H1 (cell line): ENCODE measurements at regions not wholly inside any gene's neighbourhood (a gene's known extent, or its start where the extent isn't known, plus 50 kb on each side); places are given as distances from the start of the nearest gene placed in this dataset.

Source experiments
- CTCF ChIA-PET: fragments of 300-600 bp; sonication (Branson Sonifier 250); formaldehyde crosslinking; loops from one replicate; lab custom pipeline; 2021; ENCODE audit not compliant: partially characterized antibody; lab: Charles Lee
- POLR2A ChIA-PET: fragments of 300-600 bp; sonication (Branson Sonifier 250); formaldehyde crosslinking; loops from one replicate; lab custom pipeline; 2021; ENCODE audit warnings: inconsistent platforms; ENCODE audit not compliant: partially characterized antibody; lab: Charles Lee
- DNase-seq, 2 experiments: peaks; one replicate each; pipeline versions ENCODE4 v3.0.0 to v3.0.0-alpha.2; 2010 to 2022; ENCODE audit warnings: low spot score in 2 of 2, low read depth in 1 of 2, mixed read lengths in 1 of 2
- FAIRE-seq: peaks from 2 replicates; lab custom pipeline; 2011; peaks lifted over from hg19 to GRCh38; lab: Jason Lieb, UNC
- H2AFZ ChIP-seq: 2 replicates; pipeline ENCODE4 v1.8.1; 2012; ENCODE audit warnings: low read length, inconsistent platforms
- H2AK5ac ChIP-seq: 2 replicates; pipeline ENCODE4 v1.6.1; 2013; ENCODE audit warnings: low read depth, low read length
- H2BK120ac ChIP-seq: replicated peaks from 2 replicates; pipeline ENCODE3; 2013; ENCODE audit warnings: low read depth, low read length, inconsistent platforms
- H2BK12ac ChIP-seq: 2 replicates; pipeline ENCODE4 v1.6.1; 2013; ENCODE audit warnings: low read depth, low read length
- H2BK15ac ChIP-seq: 2 replicates; pipeline ENCODE4 v1.6.1; 2013; ENCODE audit warnings: low read length
- H2BK20ac ChIP-seq: 2 replicates; pipeline ENCODE4 v1.6.1; 2013; ENCODE audit warnings: low read length
- H2BK5ac ChIP-seq: 2 replicates; pipeline ENCODE4 v1.6.1; 2013; ENCODE audit warnings: low read depth, low read length
- H3K14ac ChIP-seq: 2 replicates; pipeline ENCODE4 v1.6.1; 2013; ENCODE audit warnings: inconsistent platforms; ENCODE audit not compliant: insufficient read length
- H3K18ac ChIP-seq: 2 replicates; pipeline ENCODE4 v1.6.1; 2013; ENCODE audit warnings: low read length; ENCODE audit errors: extremely low read depth
- H3K23ac ChIP-seq: 2 replicates; pipeline ENCODE4 v1.6.1; 2013; ENCODE audit warnings: inconsistent platforms; ENCODE audit not compliant: insufficient read length
- H3K23me2 ChIP-seq: 2 replicates; pipeline ENCODE4 v1.6.1; 2013; ENCODE audit warnings: low read depth, low read length
- H3K27ac ChIP-seq: 2 replicates; pipeline ENCODE4 v1.6.1; 2011; ENCODE audit warnings: low read depth, low read length, inconsistent platforms
- H3K27me3 ChIP-seq, 4 experiments: replicated peaks in 1 of 4; 1 replicate in 1 of 4; 2 replicates in 3 of 4; pipeline versions ENCODE4 v1.6.1 to v1.8.1; 2011 to 2013; ENCODE audit warnings: low read length in 3 of 4, mild to moderate bottlenecking in 3 of 4, inconsistent platforms in 2 of 4, mixed read lengths in 2 of 4, moderate library complexity in 1 of 4; ENCODE audit not compliant: control insufficient read depth in 3 of 4, insufficient read depth in 3 of 4; ENCODE audit errors: extremely low read depth in 1 of 4
- H3K36me3 ChIP-seq, 4 experiments: 2 replicates each; pipeline versions ENCODE4 v1.6.1 to v1.8.1; 2011 to 2013; ENCODE audit warnings: mild to moderate bottlenecking in 4 of 4, low read length in 3 of 4, moderate library complexity in 2 of 4, control low read depth in 1 of 4, inconsistent platforms in 1 of 4; ENCODE audit not compliant: insufficient read depth in 4 of 4, control insufficient read depth in 2 of 4
- H3K4ac ChIP-seq: replicated peaks from 2 replicates; pipeline ENCODE3; 2013; ENCODE audit warnings: low read length, low read depth, mixed read lengths, inconsistent platforms; ENCODE audit not compliant: insufficient read length
- H3K4me1 ChIP-seq, 4 experiments: replicated peaks in 1 of 4; 1 replicate in 1 of 4; 2 replicates in 3 of 4; pipeline versions ENCODE4 v1.6.1 to v1.8.1; 2011 to 2013; ENCODE audit warnings: low read length in 3 of 4, inconsistent platforms in 2 of 4, mixed read lengths in 1 of 4; ENCODE audit not compliant: insufficient read depth in 4 of 4, control insufficient read depth in 3 of 4
- H3K4me2 ChIP-seq, 2 experiments: 2 replicates each; pipeline versions ENCODE4 v1.6.1 to v1.8.1; 2011 to 2013; ENCODE audit warnings: low read depth in 2 of 2, low read length in 2 of 2, control low read depth in 1 of 2, inconsistent platforms in 1 of 2, mild to moderate bottlenecking in 1 of 2; ENCODE audit not compliant: insufficient read depth in 1 of 2
- H3K4me3 ChIP-seq, 4 experiments: fragments of 200-600, 300-600 bp in 1 of 4; sonication (generic), shearing (Covaris generic), sonication (Bioruptor Twin) in 1 of 4; 2 replicates each; pipeline versions ENCODE4 v1.5.1 to v1.8.1; 2011 to 2016; ENCODE audit warnings: low read length in 4 of 4, low read depth in 3 of 4, control low read depth in 2 of 4, inconsistent platforms in 2 of 4, mild to moderate bottlenecking in 2 of 4, mixed read lengths in 1 of 4, moderate library complexity in 1 of 4; ENCODE audit not compliant: insufficient read depth in 2 of 4; ENCODE audit errors: extremely low read depth in 1 of 4
- H3K56ac ChIP-seq: replicated peaks from 2 replicates; pipeline ENCODE3; 2013; ENCODE audit warnings: low read depth, mild to moderate bottlenecking, mixed read lengths, low read length, inconsistent platforms; ENCODE audit not compliant: insufficient read length
- H3K79me1 ChIP-seq: 2 replicates; pipeline ENCODE4 v1.6.1; 2013; ENCODE audit warnings: low read depth, low read length, control low read depth
- H3K79me2 ChIP-seq, 2 experiments: 2 replicates each; pipeline versions ENCODE4 v1.6.1 to v1.8.1; 2012 to 2013; ENCODE audit warnings: low read length in 2 of 2, mild to moderate bottlenecking in 2 of 2, inconsistent platforms in 1 of 2; ENCODE audit not compliant: insufficient read depth in 2 of 2, control insufficient read depth in 1 of 2
- H3K9ac ChIP-seq, 4 experiments: replicated peaks in 1 of 4; 1 replicate in 1 of 4; 2 replicates in 3 of 4; pipeline versions ENCODE4 v1.6.1 to v1.8.1; 2011 to 2013; ENCODE audit warnings: low read depth in 3 of 4, low read length in 3 of 4, control low read depth in 2 of 4, mild to moderate bottlenecking in 2 of 4, moderate library complexity in 2 of 4, inconsistent platforms in 1 of 4; ENCODE audit errors: extremely low read depth in 1 of 4
- H3K9me3 ChIP-seq, 2 experiments: 2 replicates each; pipeline versions ENCODE4 v1.6.1 to v1.8.1; 2012 to 2013; ENCODE audit warnings: mild to moderate bottlenecking in 2 of 2, moderate library complexity in 2 of 2, control low read depth in 1 of 2, inconsistent platforms in 1 of 2, low read depth in 1 of 2, low read length in 1 of 2, mixed read lengths in 1 of 2; ENCODE audit not compliant: insufficient read depth in 2 of 2
- H4K20me1 ChIP-seq, 2 experiments: replicated peaks in 1 of 2; 2 replicates each; pipeline versions ENCODE3 to v1.8.1; 2011 to 2013; ENCODE audit warnings: inconsistent platforms in 2 of 2, low read length in 2 of 2, mild to moderate bottlenecking in 1 of 2; ENCODE audit not compliant: insufficient read depth in 2 of 2, control insufficient read depth in 1 of 2
- H4K5ac ChIP-seq: 2 replicates; pipeline ENCODE4 v1.6.1; 2013; ENCODE audit warnings: low read length, low read depth, mixed read lengths, inconsistent platforms; ENCODE audit not compliant: insufficient read length
- H4K8ac ChIP-seq: 2 replicates; pipeline ENCODE4 v1.8.0; 2013; ENCODE audit warnings: mild to moderate bottlenecking, moderate library complexity, low read length, inconsistent platforms; ENCODE audit not compliant: insufficient read depth; ENCODE audit errors: extremely low read depth
- H4K91ac ChIP-seq: replicated peaks from 2 replicates; pipeline ENCODE3; 2013; ENCODE audit warnings: low read length, mixed read lengths, inconsistent platforms; ENCODE audit not compliant: insufficient read length
- CEBPB ChIP-seq: IDR thresholded peaks from 2 replicates; pipeline ENCODE4 v1.6.1; 2012; ENCODE audit warnings: low read depth, low read length
- CTCF ChIP-seq, 3 experiments: IDR thresholded peaks; 1 replicate in 2 of 3; 2 replicates in 1 of 3; pipeline versions ENCODE4 v1.5.1 to v1.6.1; 2011; ENCODE audit warnings: low read length in 3 of 3, mild to moderate bottlenecking in 3 of 3, inconsistent platforms in 2 of 3, low read depth in 1 of 3, moderate library complexity in 1 of 3; ENCODE audit not compliant: insufficient read depth in 1 of 3; ENCODE audit errors: control extremely low read depth in 1 of 3
- GABPA ChIP-seq: IDR thresholded peaks from 2 replicates; pipeline ENCODE4 v1.6.1; 2011; ENCODE audit warnings: mild to moderate bottlenecking, low read length, moderate library complexity, borderline replicate concordance; ENCODE audit not compliant: insufficient read depth
- KDM4A ChIP-seq: IDR thresholded peaks from one replicate; pipeline ENCODE4 v1.7.1; 2012; ENCODE audit warnings: low read depth, mild to moderate bottlenecking, moderate library complexity, low read length, inconsistent platforms; ENCODE audit not compliant: severe bottlenecking
- NANOG ChIP-seq: IDR thresholded peaks from 2 replicates; pipeline ENCODE4 v1.6.1; 2011; ENCODE audit warnings: low read length, low read depth, mild to moderate bottlenecking, inconsistent platforms; ENCODE audit not compliant: insufficient read depth, poor library complexity, severe bottlenecking
- POLR2AphosphoS5 ChIP-seq: IDR thresholded peaks from 2 replicates; pipeline ENCODE4 v1.6.1; 2011; ENCODE audit warnings: low read depth, low read length
- RXRA ChIP-seq: IDR thresholded peaks from 2 replicates; pipeline ENCODE4 v1.6.1; 2011; ENCODE audit warnings: low read depth, mild to moderate bottlenecking, low read length, moderate library complexity; ENCODE audit not compliant: insufficient read depth
- SIX5 ChIP-seq: IDR thresholded peaks from 2 replicates; pipeline ENCODE4 v1.6.1; 2011; ENCODE audit warnings: mild to moderate bottlenecking, low read depth, low read length
- TEAD4 ChIP-seq: IDR thresholded peaks from 2 replicates; pipeline ENCODE4 v1.6.1; 2012; ENCODE audit warnings: low read depth, low read length, inconsistent platforms, mixed read lengths
- YY1 ChIP-seq: IDR thresholded peaks from 2 replicates; pipeline ENCODE4 v1.6.1; 2011; ENCODE audit warnings: low read depth, mild to moderate bottlenecking, low read length
- WGBS, 2 experiments: shearing (Covaris generic) in 1 of 2; methylation state at CpG; one replicate each; pipeline versions ENCODE4 v1.1.6 to v1.1.7; 2013 to 2015; ENCODE audit warnings: low lambda C conversion rate in 2 of 2, mixed read lengths in 2 of 2, inconsistent platforms in 1 of 2, low coverage in 1 of 2, missing lambda C conversion rate in 1 of 2; ENCODE audit not compliant: insufficient replicate concordance in 2 of 2, insufficient coverage in 1 of 2, insufficient read length in 1 of 2; ENCODE audit errors: extremely low coverage in 1 of 2, missing lambda C conversion rate in 1 of 2; 5-methylcytosine and 5-hydroxymethylcytosine counted together

GRCh38 chr20:57108742-57109570 is 157.5 kb downstream of the BMP7 start:
- Histone ChIP-seq H3K27me3 (no peaks in the 10 kb centered on the region), H3K79me2 (no peaks in the 10 kb centered on the region), H2BK20ac (no peak overlapping the region), H3K4me1 (peaks cover 0 to 2% (median 0%) of the 10 kb centered on the region in 4 experiments; a peak in 2 of 7 replicates), H3K27ac (no peak overlapping the region), H3K79me1 (no peaks in the 10 kb centered on the region), H2AFZ (peak overlapping the region; percentile 74; the same call in 1 of the 2 replicates), H3K56ac (no peak overlapping the region), H3K18ac (no peak overlapping the region), H3K9me3 (no peaks in the 10 kb centered on the region), H3K23ac (no peak overlapping the region), H2BK5ac (no peak overlapping the region), H4K5ac (no peak overlapping the region), H3K9ac (no peak overlapping the region), H3K14ac (no peak overlapping the region), H2BK12ac (no peak overlapping the region), H3K4me3 (no peak overlapping the region), H3K36me3 (no peaks in the 10 kb centered on the region), H3K4ac (no peak overlapping the region), H3K4me2 (no peak overlapping the region), H2BK120ac (no peak overlapping the region), H2BK15ac (no peak overlapping the region), H3K23me2 (no peaks in the 10 kb centered on the region), H4K8ac (no peak overlapping the region), H4K91ac (no peak overlapping the region), H4K20me1 (no peaks in the 10 kb centered on the region), H2AK5ac (no peak overlapping the region)
- FAIRE-seq: no peak
- CTCF ChIA-PET: interaction anchor here (0.6 to 3.6 kb wide), 23 partner anchors 8 to 1522 kb away, joined by 3 to 16 read pairs (median 4); partner anchors contain the start of gene SPO11
- POLR2A ChIA-PET: interaction anchor here (0.6 to 0.8 kb wide), 2 partner anchors 14 to 17 kb away, joined by 3 read pairs; no protein-coding TSS in a partner anchor
- peak in 1 of 2 experiments; percentile 54 for DNase-seq
- WGBS, 2 experiments: 81% methylated on average over 18 of the region's 18 CpGs; no CpG with 5 or more reads in 1 of the 2 experiments
- TF ChIP-seq POLR2AphosphoS5 (no peak), GABPA (no peak), YY1 (no peak), NANOG (no peak), CTCF (IDR thresholded peaks at IDR 0.05; ENCODE audit: control extremely low read depth in 1 of 3, insufficient read depth in 1 of 3, low read depth in 1 of 3, low read length in 3 of 3) (peak; percentile 37 to 59 (median 40)), TEAD4 (no peak), CEBPB (no peak), SIX5 (no peak), RXRA (no peak), KDM4A (no peak)
